Chondrocyte (in vitro differentiated cells): ENCODE measurements at regions not wholly inside any gene's neighbourhood (a gene's known extent, or its start where the extent isn't known, plus 50 kb on each side); places are given as distances from the start of the nearest gene placed in this dataset.

Experiments
- DNase-seq: peaks from one replicate; pipeline ENCODE4 v3.0.0; 2021; ENCODE audit warnings: mixed read lengths, low spot score
- H3K27ac Mint-ChIP-seq: one replicate; pipeline ENCODE4 v1.8.0; 2021; ENCODE audit warnings: mild to moderate bottlenecking, moderate library complexity, mixed read lengths; ENCODE audit not compliant: unreplicated experiment
- H3K27me3 Mint-ChIP-seq: 2 replicates; pipeline ENCODE4 v1.8.0; 2021; ENCODE audit warnings: low read depth, mixed read lengths
- H3K36me3 Mint-ChIP-seq: 2 replicates; pipeline ENCODE4 v1.8.0; 2021; ENCODE audit warnings: low read depth, mixed read lengths
- H3K4me1 Mint-ChIP-seq: 2 replicates; pipeline ENCODE4 v1.8.0; 2021; ENCODE audit warnings: low read depth, mild to moderate bottlenecking, mixed read lengths
- H3K4me3 Mint-ChIP-seq: one replicate; pipeline ENCODE4 v1.8.0; 2021; ENCODE audit warnings: mild to moderate bottlenecking, moderate library complexity, mixed read lengths; ENCODE audit not compliant: unreplicated experiment
- H3K9me3 Mint-ChIP-seq: 2 replicates; pipeline ENCODE4 v1.8.0; 2021; ENCODE audit warnings: low read depth, mixed read lengths
- TF ChIP-seq, protein P1 (sequence below): fragments of 200-600 bp; sonication (generic); IDR thresholded peaks from 2 replicates; pipeline ENCODE4 v1.5.0; 2021; ENCODE audit warnings: antibody characterized with exemption, mild to moderate bottlenecking, moderate library complexity

DNA sequence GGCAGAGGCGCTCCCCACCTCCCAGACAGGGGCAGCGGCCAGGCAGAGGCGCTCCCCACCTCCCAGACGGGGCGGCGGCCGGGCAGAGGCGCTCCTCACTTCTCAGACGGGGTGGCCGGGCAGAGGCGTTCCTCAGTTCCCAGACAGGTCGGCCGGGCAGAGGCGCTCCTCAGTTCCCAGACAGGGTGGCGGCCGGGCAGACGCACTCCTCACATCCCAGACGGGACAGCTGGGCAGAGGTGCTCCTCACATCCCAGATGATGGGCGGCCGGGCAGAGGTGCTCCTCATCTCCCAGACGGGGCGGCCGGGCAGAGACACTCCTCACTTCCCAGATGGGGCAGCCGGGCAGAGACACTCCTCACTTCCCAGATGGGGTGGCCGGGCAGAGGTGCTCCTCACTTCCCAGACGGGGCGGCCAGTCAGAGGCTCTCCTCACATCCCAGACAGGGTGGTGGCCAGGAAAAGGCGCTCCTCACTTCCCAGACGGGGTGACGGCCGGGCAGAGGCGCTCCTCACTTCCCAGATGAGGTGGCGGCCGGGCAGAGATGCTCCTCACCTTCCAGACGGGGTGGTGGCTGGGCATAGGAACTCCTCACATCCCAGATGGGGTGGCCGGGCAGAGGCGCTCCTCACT is 75.1 kb downstream of the CARTPT start:
- H3K27ac Mint-ChIP-seq, result no peak overlapping the region
- H3K9me3 Mint-ChIP-seq, result peaks cover 31% of the 10 kb centered on the region
- peaks cover 12% of the 10 kb centered on the region for H3K36me3 Mint-ChIP-seq

DNA sequence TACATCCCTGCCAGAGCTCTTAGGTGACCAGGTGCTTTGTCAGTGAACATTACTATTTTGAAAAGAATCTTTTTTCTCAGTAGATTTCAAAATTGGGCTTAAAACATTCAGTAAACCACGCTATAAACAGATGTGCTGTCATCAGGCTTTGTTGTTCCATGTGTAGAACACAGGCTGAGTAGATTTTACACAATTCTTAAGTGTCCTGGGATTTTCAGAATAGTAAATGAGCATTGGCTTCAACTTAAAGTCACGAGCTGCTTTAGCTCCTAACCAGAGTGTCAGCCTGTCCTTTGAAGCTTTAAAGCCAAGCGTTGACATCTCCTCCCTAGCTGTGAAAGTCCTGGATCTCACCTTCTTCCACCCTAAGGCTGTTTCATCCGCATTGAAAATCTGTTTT is 83.6 kb downstream of the CARTPT start:
- TF ChIP-seq, protein P1, sequence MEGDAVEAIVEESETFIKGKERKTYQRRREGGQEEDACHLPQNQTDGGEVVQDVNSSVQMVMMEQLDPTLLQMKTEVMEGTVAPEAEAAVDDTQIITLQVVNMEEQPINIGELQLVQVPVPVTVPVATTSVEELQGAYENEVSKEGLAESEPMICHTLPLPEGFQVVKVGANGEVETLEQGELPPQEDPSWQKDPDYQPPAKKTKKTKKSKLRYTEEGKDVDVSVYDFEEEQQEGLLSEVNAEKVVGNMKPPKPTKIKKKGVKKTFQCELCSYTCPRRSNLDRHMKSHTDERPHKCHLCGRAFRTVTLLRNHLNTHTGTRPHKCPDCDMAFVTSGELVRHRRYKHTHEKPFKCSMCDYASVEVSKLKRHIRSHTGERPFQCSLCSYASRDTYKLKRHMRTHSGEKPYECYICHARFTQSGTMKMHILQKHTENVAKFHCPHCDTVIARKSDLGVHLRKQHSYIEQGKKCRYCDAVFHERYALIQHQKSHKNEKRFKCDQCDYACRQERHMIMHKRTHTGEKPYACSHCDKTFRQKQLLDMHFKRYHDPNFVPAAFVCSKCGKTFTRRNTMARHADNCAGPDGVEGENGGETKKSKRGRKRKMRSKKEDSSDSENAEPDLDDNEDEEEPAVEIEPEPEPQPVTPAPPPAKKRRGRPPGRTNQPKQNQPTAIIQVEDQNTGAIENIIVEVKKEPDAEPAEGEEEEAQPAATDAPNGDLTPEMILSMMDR, result no peak
- Mint-ChIP-seq H3K27me3 (peaks cover 26% of the 10 kb centered on the region), H3K27ac (no peak overlapping the region), H3K4me3 (no peak overlapping the region), H3K9me3 (peaks cover 13% of the 10 kb centered on the region), H3K36me3 (peaks cover 5% of the 10 kb centered on the region), H3K4me1 (peaks cover 9% of the 10 kb centered on the region)
- DNase-seq, result no peak

More for the DNA sequence above, 75.1 kb downstream of the CARTPT start:
- peak; percentile 88 for DNase-seq
- no peak overlapping the region for H3K4me3 Mint-ChIP-seq
- H3K27me3 Mint-ChIP-seq, result peaks cover 7% of the 10 kb centered on the region
- H3K4me1 Mint-ChIP-seq, result no peaks in the 10 kb centered on the region
- TF ChIP-seq, protein P1, result no peak

DNA sequence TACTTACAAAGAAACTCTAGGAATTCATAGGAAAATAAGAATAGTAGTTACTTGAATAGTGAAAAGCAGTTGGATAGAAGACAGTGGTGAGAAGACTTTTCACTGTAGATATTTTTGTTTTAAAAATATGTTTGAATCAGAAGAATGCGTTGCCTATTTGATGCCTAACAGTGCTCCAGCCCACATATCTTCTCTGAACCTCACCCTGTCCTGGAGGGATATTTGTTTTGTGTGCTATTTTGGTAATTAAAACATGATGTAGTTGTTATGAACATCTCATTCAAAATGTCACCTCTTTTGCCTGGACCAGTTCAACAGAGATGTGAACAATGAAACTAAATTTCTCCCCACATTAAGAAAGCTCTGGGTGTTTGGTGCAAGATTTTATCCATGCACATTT is 87.6 kb downstream of the CARTPT start:
- Mint-ChIP-seq H3K27ac (no peak overlapping the region), H3K9me3 (no peaks in the 10 kb centered on the region), H3K4me3 (no peak overlapping the region), H3K4me1 (peaks cover 9% of the 10 kb centered on the region), H3K27me3 (peaks cover 21% of the 10 kb centered on the region), H3K36me3 (peaks cover under 1% of the 10 kb centered on the region)
- DNase-seq, result no peak
- TF ChIP-seq, protein P1, result no peak

- H3K4me1 Mint-ChIP-seq, result peaks cover 9% of the 10 kb centered on the region
- peaks cover 13% of the 10 kb centered on the region for H3K27me3 Mint-ChIP-seq
- no peak for DNase-seq
- H3K27ac Mint-ChIP-seq, result no peak overlapping the region
- H3K9me3 Mint-ChIP-seq, result no peaks in the 10 kb centered on the region
- no peak overlapping the region for H3K4me3 Mint-ChIP-seq
- H3K36me3 Mint-ChIP-seq, result peaks cover 2% of the 10 kb centered on the region
- TF ChIP-seq, protein P1, result no peak
These were observed 88.8 kb downstream of the CARTPT start for GRCh38 chr5:71807909-71808308.

GRCh38 chr5:71809446-71809845 is 90.4 kb downstream of the CARTPT start:
- DNase-seq, result no peak

More at GRCh38 chr5:71809446-71809845, 90.4 kb downstream of the CARTPT start:
- peaks cover 9% of the 10 kb centered on the region for H3K4me1 Mint-ChIP-seq
- H3K4me3 Mint-ChIP-seq, result no peak overlapping the region
- no peaks in the 10 kb centered on the region for H3K9me3 Mint-ChIP-seq
- peaks cover 2% of the 10 kb centered on the region for H3K36me3 Mint-ChIP-seq
- TF ChIP-seq, protein P1, result no peak
- peaks cover 10% of the 10 kb centered on the region for H3K27me3 Mint-ChIP-seq
- no peak overlapping the region for H3K27ac Mint-ChIP-seq
